Stimulated activated naive CD4-positive, alpha-beta T cell (primary cell): ENCODE measurements at regions not wholly inside any gene's neighbourhood (a gene's known extent, or its start where the extent isn't known, plus 50 kb on each side); places are given as distances from the start of the nearest gene placed in this dataset.

Source experiments
- DNase-seq, 6 experiments: peaks; one replicate each; lab custom pipeline; 2025; lab: John Stamatoyannopoulos, UW

DNA sequence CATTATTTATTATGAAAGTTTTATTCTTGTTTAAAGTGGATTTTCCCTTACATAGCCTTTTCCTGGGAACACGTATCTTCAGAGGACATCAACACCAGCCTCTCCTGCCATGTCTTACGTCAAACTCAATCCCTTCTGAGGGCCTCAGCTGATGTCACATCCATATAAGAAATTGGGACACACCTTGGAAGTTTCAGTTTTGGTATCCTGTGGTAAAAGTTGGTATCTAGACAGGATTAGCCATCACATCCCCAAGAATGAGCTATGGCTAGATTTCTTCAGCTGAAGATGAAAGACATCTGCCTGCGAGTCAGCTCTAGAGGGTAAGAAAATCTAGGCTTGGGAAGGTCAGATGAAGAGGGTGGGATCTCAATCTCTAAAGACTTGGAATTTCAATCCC lies 75.8 kb upstream of the ZNF516 start:
- DNase-seq, result no peak

DNA sequence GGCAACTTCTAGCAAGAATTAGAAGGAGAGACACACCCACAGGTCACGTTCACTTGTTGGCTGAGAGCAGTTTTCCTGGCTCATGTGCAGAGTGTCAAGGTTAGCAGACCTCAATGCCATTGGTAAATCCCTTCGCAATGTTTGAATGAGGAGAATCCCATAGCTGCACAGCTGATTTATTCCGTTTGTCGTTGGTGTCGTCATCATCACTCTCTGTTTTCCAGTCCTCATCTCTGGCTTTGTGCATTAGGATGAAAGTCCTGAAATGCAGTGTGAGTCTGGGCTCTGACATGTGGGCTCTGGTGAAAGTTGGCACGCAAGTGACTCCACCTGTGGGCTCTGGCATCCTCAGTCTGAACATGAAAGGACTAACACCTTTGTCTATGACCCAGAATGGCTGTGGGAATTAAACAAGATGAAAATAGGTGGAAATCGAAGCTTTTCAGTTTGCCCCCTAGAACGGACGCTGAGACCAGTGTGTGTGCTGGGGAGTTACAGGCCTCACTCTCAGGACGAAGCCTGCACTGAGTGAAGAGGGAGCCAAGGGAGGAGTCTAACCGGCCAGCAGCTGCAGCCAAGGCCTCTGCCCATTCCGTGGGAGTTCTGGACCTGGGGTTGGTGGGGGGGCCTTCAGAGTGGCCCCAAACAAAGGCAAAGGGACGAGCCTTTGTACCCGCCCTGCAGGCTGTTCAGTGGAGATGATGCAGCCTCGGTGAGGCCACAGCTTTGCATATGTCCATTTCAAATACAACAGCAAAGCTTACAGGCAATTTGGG lies 74.8 kb upstream of the ZNF516 start:
- DNase-seq, result no peak

GRCh38 chr18:76568731-76569130 lies 73.7 kb upstream of the ZNF516 start:
- DNase-seq, result no peak

- DNase-seq, result no peak
Observed at GRCh38 chr18:76567835-76568445, 72.9 kb upstream of the ZNF516 start.

- no peak for DNase-seq
Observed at GRCh38 chr18:76566987-76567386, 71.9 kb upstream of the ZNF516 start.

DNA sequence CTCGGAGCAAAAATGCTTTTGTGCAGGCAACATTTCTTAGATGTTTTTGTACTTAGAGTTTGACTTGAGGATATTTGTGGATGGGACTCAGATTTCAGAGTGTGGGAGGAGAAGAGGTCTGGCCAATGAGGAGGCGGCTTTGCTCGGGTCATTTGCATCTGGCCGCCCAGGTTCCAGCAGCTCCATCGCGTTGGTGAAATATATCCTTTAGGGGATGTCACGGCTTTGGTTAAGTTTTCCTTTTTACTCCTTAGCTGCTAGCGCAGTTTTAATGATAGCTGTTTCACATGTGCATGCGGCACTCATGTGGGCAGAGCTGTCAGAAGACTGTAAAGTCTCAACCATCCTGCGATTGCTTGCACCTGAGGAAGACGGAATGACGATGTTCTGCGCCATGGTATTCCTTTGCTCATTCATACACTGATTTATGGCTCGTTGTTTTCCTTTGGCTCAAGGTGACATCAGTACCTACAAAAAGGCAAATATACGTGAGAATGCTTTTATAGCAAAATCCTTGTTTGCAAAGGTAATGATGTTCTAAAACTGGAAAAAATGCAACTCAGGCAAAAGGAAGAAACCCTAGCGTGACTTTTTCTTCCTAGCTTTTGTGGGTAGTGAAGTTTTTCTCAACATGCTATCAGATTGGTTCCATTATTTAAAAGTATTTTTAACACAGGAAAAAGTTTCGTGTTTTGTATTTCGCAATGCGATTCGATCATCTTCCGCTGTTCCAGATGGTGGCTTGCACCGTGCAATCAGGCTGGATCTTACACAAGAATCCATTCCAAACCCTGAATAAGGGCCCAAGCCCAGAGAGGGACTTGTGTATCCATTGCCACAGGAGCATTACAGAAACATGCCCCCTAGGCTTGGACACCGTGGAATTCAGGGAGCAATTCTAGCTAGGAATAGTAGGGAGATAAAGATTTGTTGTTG lies 70.5 kb upstream of the ZNF516 start:
- no peak for DNase-seq

- DNase-seq, result no peak
Observed at GRCh38 chr18:76564655-76565237, 69.7 kb upstream of the ZNF516 start.

GRCh38 chr18:76564117-76564516 lies 69.1 kb upstream of the ZNF516 start:
- no peak for DNase-seq

DNA sequence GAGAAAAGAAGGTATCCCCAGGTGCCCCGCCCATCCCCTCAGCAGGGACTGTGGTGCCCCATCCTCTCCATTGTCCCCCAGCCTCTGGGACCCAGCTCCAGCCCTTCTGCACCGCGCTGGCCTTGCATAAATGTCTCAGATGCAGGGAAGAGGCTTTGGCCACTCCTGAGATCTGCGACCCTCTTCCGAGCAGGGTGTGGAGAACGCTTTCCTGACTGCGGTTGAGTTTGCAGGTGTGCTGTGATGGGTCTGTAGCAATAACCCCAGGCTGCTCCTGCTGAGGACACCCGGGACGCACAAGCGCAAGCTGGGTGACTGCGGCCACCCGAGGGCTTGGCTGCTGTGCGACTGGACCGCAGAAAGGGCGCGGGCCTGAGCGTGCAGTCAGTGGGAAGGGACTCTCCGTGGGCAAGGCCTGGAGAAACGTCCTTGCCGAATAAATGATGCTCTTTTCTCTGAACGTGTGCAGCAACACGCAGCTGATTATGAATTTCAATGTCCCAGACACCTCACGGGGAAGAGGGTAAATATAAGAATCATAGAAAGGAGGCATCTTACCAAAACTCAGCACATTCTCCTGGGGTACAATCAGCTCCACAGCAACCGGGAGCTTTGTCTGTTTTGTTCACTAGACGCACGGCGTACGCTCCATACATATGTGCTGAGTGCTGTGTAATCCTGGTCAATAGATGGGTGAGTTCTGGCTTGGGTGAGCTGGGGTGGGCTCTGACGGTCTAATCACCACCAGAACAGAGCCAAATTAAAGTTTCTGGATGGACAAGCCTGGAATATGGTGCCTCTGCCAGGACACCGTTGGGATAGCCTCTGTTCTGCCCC lies 67.5 kb upstream of the ZNF516 start:
- DNase-seq, result no peak

GRCh38 chr18:76558881-76559667 lies 64.0 kb upstream of the ZNF516 start:
- no peak for DNase-seq

DNA sequence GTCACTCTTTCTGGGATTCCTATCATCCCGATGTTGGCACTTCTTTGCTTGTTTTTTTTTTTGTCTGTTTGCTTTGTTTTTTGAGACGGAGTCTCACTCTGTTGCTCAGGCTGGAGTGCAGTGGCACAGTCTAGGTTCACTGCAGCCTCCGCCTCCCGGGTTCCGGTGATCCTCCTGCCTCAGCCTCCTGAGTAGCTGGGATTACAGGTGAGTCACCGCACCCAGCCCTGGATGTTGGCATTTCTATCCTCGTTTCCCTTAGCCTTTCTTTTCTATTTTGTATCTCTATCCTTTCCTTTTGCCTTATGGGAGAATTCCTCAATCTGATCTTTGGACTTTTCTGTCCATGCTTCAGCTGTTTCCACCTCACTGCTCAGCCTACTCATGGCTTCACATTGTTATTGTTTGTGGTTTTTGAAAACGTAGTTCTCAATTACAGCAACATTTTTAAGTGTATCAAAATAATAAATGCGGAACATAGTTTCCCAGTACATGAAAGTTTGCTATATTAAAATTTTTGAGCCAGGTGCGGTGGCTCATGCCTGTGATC lies 62.1 kb upstream of the ZNF516 start:
- DNase-seq, result no peak

DNA sequence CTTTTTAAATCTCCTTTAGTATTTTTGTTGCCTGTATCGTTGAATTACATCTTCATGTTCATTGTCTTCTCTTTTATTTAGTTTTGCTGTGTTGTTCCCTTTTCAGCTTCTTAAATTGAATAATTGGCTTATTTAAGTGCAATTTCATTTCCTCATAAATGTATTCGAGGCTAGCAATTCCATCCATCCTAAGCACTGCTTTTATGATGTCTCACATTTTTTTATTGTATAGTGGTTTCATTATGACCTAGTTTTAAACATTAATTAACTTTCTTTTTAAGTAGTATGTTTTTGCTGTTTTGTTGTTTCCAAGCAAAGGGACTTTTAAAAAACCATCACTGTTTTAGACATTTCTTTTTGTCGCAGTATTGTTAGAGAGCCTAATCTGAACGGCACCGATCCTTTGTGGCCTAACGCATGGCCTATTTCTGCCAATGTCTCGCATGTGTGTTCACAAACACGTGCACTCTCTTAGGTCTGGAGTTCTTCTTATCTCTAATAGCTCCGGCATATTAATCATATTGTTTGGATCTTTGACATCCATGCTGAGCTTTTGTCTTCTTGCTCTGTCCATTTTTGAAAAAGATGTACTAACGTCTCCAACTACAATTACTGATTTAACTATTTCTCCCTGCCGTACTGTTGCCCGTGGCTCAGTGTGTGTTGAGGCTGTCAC lies 59.6 kb upstream of the ZNF516 start:
- no peak for DNase-seq

GRCh38 chr18:76553715-76554546 lies 58.9 kb upstream of the ZNF516 start:
- no peak for DNase-seq

DNA sequence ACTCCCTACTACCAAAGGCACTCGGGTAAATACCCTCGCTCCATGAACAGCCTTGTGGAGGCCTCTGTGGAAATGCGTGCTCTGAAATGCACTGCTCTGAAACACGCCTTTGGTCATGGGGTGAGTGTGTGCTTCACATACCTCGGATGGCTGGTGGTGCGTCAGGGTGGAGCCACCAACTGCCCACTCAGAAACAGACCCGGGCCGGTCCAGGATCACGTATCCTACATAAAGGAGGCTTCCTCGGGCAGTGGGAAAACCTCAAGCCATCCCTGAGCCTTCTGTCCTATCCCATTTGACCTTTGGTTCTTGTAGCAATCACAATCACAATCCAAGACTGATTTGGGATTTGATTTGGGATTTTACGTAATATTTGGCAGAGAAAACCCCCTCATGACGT lies 53.5 kb upstream of the ZNF516 start:
- no peak for DNase-seq

DNA sequence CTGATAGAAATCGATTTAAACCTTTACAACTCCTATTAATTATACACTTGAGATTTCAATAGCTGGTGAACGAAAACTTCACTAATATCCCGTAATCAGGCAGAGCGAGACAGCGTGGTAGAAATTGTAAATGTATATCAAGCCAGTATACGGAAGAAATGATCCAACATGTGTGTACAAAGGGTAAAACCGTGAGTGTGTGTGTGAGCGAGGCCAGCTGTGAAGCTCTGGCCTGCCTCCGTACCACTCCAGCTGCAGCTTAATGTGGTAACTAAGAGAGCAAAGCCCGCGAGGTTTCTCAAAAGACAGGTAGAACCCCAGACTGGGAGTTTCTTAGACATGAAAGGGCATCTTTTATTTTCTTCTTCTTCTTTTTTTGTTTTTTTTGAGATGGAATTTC lies 52.3 kb upstream of the ZNF516 start:
- no peak for DNase-seq

- no peak for DNase-seq
Observed at GRCh38 chr18:76546436-76546835, 51.4 kb upstream of the ZNF516 start.

DNA sequence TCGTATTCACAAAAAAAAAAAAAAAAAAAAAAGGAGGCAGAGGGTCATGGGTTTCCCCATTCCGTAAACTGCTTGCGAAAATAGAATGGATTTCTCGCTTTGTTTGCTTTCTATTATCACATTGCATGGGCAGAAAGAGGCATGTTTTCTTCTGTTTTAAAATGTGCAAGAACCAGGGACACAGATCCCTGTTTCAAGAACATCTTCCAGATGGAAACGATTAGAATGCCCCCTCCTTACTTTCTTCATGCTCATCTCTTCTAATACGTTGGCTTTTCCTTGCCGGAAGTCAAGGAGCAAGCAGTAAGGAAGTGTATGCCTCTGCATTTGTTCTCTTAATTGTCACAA lies 51.0 kb upstream of the ZNF516 start:
- DNase-seq, result no peak

- DNase-seq, result no peak
Observed at GRCh38 chr18:76545433-76546087, 50.5 kb upstream of the ZNF516 start.
